Epithelial cell of proximal tubule (primary cell): ENCODE measurements at regions not wholly inside any gene's neighbourhood (a gene's known extent, or its start where the extent isn't known, plus 50 kb on each side); places are given as distances from the start of the nearest gene placed in this dataset.

Experiments
- DNase-seq: peaks from one replicate; pipeline ENCODE4 v3.0.0-alpha.2; 2011; ENCODE audit warnings: low read depth
- H3K4me3 ChIP-seq: 2 replicates; pipeline ENCODE4 v1.5.1; 2011; ENCODE audit warnings: low read depth, mild to moderate bottlenecking, low read length
- TF ChIP-seq, protein P1 (sequence below): conservative IDR thresholded peaks from 2 replicates; pipeline ENCODE4 v1.5.1; 2012; ENCODE audit warnings: low read depth, mild to moderate bottlenecking, low read length

DNA sequence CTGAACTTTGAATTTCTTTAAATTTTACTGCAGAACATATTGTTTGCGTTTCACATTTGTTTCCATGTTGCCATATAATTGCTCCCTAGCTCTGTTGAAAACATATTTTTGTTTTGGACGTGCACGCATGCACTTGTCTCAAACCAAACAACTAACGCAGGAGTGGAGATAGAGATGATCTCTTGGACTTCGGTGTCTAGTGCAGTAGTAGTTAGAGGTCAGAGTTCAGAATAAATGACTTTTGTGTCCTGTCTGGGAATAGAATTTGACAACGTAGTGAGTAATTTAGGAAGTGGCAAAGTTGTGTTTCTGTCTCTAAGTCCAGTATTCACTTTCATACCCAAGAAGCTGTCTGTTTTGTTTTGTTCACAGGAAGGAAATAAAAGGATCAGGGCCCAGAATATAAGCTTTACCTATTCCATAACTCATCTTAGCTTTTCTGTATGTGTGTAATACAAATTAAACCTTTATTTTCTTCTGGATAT lies 173.8 kb downstream of the AEBP2 start:
- TF ChIP-seq, protein P1, sequence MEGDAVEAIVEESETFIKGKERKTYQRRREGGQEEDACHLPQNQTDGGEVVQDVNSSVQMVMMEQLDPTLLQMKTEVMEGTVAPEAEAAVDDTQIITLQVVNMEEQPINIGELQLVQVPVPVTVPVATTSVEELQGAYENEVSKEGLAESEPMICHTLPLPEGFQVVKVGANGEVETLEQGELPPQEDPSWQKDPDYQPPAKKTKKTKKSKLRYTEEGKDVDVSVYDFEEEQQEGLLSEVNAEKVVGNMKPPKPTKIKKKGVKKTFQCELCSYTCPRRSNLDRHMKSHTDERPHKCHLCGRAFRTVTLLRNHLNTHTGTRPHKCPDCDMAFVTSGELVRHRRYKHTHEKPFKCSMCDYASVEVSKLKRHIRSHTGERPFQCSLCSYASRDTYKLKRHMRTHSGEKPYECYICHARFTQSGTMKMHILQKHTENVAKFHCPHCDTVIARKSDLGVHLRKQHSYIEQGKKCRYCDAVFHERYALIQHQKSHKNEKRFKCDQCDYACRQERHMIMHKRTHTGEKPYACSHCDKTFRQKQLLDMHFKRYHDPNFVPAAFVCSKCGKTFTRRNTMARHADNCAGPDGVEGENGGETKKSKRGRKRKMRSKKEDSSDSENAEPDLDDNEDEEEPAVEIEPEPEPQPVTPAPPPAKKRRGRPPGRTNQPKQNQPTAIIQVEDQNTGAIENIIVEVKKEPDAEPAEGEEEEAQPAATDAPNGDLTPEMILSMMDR: no peak

GRCh38 chr12:19614601-19615383 lies 175.5 kb downstream of the AEBP2 start:
- no peak overlapping the region for H3K4me3 ChIP-seq
- no peak for DNase-seq
- TF ChIP-seq, protein P1: no peak

More for the DNA sequence above, 173.8 kb downstream of the AEBP2 start:
- no peak overlapping the region for H3K4me3 ChIP-seq
- no peak for DNase-seq

DNA sequence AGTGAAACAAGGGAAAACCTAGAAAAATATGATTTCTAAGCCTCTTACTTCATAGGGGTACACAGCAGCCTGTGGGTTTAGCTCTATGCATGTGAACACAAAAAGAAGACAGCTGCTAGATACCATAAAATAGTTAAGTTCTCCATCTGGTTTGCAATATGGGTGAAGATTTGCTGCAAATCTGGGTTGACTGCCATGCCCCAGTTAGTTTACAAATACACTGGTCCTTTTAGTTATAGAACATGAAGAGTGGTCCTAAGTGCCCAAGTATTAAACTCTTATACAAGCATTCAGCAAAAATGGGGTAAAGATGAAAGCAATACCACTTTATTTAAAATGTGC lies 176.1 kb downstream of the AEBP2 start:
- TF ChIP-seq, protein P1: no peak
- no peak for DNase-seq
- no peak overlapping the region for H3K4me3 ChIP-seq

GRCh38 chr12:19616781-19617180 lies 177.5 kb downstream of the AEBP2 start:
- DNase-seq: no peak
- TF ChIP-seq, protein P1: no peak
- H3K4me3 ChIP-seq: no peak overlapping the region

- no peak for DNase-seq
- TF ChIP-seq, protein P1: no peak
- no peak overlapping the region for H3K4me3 ChIP-seq
These were observed 180.9 kb downstream of the AEBP2 start for GRCh38 chr12:19620222-19620621.

DNA sequence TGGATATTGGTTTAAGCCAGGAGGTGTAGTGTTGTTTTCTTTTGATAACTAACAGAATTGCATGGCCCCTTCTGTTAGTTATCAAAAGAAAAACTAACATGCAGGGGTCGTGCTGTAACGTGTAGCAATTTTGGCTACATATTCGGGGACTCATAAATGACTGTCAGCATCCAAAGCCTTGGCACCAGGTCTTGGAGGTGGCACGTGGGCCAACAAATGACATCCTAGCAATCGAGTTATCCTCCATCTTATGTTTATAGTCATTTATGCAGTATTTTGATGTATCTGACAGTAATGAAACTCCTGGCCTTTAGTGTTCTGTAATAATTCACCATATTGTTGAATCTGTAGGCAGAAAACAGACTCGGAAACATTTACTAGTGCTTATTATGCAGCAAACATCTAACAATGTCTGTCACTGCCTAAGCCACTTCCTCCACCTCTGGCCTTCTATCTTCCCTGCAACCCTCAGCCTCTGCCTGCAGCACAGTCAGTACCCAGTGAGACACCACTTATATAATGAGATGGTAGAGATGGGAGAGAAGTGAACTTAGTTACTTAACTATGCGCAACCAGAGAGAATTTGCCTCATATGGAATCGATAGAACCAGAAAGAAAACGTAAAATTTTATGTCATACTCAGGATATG lies 184.6 kb downstream of the AEBP2 start:
- no peak overlapping the region for H3K4me3 ChIP-seq
- TF ChIP-seq, protein P1: no peak
- DNase-seq: no peak
